SIG-M5 treated with dmso at 0.1 percent for 504 hours (cell line): ENCODE measurements at regions not wholly inside any gene's neighbourhood (a gene's known extent, or its start where the extent isn't known, plus 50 kb on each side); places are given as distances from the start of the nearest gene placed in this dataset.
A peak's percentile ranks its signal among the peaks of the same experiment; 100 is the strongest.

Experiments used
- DNase-seq: peaks from one replicate; lab custom pipeline; 2025; ENCODE audit not compliant: unreplicated experiment; lab: John Stamatoyannopoulos, UW

DNA sequence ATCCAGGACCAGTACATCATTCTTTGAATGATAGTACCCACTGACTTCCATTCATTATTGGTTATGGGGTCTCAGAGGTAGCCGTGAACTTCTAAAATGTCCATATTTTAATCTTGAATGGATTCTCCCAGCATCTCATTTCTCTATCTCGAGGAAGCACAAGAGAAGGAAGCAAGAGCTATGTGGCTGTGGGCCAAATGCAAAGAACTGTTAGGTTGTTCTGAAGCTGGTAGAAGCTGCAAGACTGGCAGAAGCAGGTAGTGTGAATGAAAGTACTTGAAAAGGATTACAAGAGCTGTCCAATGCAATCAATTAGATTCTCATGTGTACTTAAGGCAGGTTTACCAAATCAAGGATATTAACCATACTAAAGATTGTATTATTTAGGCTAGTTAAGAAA lies 1131.8 kb downstream of the GRIK2 start:
- no peak for DNase-seq

DNA sequence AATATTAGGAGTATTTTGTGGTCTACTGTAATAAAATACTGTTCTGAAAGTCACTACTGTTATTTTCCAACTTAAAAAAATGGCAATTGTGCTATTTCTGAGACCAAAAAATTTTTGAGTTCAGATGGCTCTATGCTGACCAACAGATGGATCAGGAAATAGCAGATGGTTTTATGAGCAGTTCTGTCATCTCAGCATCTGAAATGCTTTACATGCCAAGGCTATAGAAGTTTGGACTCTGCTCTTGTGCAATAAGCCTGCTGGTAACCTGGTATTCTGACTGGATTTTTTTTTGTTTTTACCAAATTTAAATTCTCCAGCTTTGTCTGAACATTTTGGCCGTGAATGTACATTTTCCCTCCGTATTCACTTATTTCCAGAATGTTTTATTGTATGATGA lies 1127.5 kb downstream of the GRIK2 start:
- no peak for DNase-seq

DNA sequence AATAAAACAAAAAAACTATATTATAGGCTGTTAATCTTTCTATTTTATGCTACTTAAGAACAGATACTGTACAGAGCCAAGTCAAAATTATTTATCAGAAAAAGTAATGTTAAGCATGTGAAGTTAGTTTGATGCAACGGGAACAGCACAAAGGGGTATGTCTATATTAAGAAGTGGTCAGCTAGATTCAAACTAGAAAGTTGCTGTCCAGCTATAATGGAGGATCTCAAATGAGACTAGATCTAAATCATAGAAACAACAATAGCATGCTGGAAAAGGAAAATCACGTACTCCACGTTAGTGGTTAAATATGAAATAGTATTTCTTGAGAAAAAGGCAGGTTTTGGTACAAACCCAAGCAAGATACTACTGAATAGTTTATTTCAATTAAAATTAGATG lies 1124.0 kb downstream of the GRIK2 start:
- no peak for DNase-seq

DNA sequence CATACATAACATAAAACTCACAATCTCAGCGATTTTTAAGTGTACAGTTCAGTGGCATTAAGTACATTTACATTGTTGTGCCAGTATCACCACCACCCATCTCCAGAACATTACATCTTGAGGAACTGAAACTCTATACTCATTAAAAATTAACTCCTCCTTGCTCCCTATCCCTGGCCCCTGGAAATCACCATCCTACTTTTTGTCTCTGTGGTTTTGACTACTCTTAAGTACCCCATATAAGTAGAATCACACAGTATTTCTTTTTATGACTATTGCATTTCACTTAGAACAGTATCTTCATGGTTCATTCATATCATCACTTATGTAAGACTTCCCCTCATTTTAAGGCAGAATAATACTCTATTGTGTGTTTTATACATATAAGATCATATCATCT lies 1108.1 kb downstream of the GRIK2 start:
- DNase-seq: no peak

DNA sequence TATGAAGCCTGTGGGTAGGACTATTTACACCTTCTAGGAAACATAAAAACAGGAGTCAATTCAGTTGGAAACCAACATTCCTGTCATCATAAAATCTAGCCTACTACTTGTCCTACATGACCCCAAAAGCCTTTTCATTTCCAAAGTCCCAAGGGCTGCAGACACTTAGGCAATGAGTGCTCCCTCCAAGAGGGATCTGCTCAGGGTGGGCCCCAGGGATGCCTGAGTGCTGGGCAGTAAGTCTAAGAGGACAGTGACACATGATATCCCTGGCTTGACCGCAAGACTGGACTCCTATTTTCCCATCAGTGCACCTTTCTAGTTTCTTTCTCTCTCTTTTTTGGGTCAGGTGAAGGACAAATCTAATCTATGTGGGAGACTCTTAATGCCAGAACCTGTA lies 1101.3 kb downstream of the GRIK2 start:
- DNase-seq: no peak

DNA sequence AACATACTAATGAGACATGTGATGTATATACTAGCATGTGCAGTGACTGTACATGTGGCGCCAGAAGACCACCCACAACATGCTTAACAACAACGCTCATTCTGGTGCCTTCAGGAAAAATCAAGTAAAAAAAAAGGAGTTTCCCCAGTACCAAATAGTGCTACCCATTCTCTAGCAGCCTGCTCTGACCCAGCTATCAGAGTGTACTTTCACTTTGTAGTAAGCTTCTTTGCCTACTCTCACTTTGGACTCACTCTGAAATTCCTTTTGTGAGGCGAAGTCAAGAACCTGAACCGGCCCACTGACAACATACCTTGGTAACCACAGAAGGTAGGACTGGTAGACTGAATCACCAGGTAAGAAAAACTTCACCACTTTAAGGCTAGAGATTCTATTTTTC lies 1100.0 kb downstream of the GRIK2 start:
- no peak for DNase-seq

DNA sequence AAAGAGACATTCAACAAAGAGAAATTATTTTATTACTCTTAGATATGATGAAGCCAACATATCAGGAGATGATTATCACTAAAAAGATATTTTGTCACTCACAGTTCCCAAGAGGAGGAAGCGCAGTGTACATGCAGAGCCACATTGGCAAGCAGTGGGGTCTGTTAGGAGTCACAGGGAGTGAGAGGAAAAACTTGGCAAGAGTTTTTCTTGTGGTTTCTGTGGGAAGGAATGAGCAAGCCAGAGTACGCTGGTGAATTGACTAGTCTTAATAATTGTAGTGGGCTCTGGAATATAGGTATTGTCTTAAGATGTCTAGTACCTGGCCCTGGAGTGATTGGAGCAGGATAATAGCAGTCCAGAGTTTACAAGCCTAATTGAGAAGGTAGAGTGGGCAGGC lies 1095.2 kb downstream of the GRIK2 start:
- no peak for DNase-seq

DNA sequence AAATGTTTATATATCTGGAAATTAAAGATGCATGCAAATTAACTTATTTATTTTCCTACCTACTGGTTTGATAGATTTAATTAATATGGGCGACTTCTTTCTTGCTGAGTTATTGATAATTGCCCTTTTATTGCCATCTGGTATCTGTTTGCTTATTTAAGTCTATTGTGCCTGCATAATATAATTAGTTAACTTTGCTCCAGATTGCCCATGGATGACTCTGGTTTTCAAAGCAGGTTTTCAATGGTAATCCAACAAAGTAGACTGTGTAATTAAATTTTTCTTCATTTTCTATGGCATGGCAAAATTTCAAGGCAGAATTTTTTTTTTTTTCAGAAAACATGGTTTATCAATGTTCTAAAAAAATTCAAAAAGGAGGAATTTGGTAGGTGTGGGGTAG lies 1092.0 kb downstream of the GRIK2 start:
- DNase-seq: no peak

DNA sequence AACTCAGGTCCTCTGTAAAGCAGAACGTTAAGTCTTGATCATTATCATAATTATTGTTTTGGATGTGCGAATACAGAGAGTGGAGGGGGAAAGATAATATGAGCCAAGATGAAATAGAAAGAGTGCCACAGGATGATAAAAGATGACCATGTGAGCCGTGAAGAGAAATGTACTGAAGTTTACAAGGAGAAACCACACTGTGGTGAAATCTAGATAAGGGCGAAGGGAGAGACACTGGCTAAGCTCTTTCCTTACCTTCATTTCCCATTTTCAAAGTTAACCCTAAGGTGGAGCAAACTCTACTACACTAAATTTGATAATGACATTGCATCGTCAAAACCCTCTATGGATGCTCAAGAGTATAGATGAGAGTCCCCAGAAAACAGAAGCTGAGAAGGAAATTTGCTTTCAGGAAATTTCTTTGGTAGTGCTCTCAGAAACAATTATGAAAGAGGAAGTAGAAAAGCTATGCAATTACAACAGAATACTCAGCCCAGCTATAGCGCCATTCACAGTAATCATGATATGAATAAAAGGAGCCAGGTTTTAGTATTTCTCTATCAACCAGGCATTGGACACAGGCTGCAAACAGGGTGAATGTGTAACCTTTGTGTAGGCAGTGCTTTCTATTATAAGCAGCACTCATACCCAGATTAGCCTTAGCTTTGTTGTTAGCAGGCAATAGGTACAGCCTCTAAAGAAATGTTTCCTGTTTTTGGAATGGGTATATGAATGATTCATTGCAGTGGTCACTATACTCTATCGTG lies 1080.7 kb downstream of the GRIK2 start:
- peak; percentile 76 for DNase-seq

DNA sequence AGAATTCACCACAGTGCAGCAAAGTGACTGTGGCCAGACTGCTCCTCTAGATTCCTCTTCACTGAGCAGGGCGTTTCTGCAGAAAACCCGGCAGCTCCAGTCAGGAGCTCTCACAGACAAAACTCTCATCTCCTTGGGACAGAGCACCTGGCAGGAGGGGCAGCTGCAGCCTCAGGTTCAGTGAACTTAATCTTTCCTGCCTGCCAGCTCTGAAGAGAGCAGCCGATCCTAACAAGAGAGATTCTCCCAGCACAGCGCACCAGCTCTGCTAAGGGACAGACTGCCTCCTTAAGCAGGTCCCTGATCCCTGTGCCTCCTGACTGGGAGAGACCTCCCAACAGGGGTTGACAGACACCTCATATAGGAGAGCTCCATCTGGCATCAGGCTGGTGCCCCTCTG lies 1065.5 kb downstream of the GRIK2 start:
- no peak for DNase-seq

DNA sequence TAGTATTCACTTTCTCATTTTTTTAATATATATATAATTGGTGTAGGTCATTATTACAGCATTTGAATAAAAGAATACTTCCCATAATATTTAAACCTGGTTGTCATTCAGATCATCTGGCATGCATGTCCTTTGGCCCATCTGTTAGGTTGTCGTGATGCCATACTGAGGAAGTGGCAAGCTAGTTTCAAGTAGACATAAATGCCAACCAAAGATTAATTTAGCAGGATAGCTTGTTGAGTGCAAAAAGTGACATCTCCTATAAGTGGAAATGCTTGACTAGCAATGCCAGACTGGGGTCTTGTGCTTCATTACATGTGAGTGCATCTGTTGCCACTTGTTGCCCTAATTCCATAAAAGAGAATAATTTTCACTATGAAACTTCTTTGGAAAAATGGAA lies 1044.7 kb downstream of the GRIK2 start:
- DNase-seq: no peak

DNA sequence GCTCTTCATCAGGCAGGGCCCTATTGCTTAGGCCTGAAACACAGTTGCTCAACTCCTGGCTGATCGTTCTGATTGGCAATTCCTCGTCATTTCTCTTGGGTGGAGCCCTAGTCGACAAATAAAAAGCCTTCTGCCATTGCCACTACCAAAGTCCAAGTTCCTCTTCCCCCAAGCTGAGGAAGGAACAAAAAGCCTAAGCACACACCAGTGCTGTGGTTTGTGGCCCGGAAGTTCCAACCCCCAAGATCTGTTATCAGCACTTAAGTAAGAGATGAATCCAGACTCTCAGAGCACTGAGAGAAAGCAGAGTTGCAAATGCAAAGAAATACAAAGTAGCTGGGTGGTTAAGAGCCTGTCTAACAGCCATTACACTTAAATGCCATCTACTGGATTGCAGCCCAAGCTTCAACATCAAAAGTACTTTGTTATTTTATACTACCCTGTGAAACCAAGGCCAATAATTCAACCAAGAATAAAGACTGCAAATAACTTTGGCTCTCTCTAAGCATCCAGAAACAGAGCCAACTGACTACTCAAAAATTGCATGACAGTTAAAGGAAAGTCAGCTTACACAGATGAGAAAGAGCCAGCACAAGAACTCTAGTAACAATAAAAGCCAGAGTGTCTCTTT lies 1024.0 kb downstream of the GRIK2 start:
- DNase-seq: peak; percentile 26

DNA sequence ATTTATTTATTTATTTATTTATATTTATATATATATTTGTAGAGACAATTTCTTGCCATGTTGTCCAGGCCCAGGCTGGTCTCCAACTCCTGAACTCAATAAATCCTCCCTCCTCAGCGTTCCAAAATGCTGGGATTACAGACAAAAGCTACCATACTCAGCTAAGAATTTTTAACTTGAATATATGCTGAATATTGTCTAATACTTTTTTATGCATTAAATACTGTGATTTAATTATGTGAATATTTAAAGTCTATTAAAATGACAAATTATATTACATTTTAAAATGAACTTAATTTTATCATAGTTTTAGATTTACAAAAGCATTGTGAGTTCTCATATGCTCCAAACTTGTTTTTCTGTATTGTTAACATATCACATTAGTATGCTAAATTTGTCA lies 1022.4 kb downstream of the GRIK2 start:
- DNase-seq: no peak

DNA sequence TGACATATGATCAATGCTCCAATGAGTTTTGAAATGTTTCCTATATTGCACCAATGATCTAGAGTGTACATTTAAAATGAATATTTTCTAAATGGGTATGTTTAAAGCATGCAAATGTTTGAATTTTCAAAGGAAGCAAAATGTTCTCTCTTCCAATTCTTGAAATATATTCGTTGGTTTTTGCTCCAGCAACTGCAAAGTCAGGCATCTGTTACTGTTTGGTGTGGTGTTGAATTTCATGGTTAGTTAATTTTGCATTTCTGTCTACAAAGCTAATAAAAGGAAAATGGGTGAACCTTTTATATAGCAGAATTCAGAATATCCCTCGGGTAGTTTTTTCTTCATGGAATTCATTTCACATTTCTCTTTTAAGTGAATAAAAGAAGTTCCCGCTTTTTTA lies 1018.3 kb downstream of the GRIK2 start:
- no peak for DNase-seq

DNA sequence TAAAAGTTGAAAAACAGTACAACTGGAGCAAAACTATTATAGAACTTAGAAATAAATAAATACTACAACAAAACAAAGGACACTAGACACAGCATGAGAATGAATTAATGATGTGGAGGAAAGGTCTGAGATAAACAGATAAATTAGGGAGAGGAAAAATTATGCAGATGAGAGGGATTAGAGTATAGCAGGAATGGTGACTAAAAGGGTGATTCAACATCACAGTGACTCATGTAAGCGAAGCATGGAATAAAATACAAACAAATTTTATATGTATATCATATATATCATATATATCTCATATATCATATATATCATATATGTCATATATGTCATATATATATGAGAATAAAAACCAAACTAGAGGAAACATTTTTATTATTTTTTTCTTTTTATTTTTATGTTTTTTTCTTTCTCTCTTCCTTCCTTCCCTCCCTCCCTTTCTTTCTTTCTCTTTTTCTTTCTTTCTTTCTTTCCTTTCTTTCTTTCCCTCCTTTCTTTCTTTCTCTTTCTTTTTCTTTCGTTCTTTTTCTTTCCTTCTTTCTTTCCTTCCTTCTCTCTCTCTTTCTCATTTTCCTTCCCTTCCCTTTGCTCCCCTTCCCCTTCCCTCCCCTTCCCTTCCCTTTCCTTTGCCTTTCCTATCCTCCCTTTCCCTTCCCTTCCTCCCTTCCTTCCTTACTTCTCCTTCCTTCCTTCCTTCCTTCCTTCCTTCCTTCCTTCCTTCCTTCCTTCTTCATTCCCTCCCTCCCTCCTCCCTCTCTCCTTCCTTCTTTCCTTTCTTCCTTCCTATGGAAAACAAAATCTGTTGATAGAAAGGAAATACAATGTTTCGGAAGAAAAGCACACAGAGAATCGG lies 1014.6 kb downstream of the GRIK2 start:
- DNase-seq: no peak

DNA sequence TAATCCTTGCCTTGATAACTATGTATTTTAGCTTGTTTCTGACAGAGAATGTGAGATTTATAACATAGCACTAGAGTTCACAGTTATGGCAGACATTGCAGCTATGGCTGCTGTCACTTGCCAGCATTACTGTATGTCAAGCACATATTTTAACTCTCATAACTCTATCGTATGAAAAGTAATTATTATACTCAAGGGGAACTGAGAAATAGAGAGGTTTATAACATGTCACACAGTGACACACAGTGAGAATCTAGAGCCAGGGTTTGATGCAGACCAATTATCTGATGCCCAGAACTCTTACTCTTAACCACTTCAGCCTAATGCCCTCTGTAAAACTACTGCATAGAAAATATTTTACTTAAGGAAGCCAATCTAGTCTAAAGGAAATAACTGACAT lies 1012.4 kb downstream of the GRIK2 start:
- DNase-seq: no peak

DNA sequence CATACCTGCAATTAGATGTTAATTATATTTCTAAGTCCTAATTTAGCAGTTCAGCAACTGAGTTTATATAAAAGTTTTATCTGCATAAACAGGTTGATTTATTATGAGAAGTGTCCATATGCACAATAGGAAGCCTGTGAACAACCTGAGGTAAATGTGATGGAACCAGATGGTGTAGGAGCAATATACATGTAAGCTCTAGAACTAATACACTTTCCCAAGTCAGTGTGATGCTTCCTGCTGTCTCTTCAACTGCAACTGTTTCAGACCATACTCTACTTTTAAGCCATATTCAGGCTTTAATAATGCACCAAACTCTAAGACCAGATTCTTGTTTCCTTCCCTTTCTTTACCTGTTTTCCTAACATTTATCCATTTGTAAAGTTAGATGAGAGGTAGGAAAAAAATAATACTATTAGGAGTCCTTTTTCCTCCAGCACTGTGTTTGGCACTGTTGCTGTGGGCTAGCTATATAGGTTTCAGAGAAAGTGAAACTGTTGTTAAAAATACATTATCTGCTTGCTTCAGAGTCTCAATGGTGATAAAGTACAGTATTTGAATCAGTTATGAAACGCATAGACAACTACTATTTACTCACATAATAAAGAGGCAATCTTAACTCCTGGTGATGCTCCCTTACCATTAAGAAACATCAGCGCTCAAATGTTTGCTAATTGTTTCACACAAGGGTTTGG lies 1009.3 kb downstream of the GRIK2 start:
- DNase-seq: no peak

DNA sequence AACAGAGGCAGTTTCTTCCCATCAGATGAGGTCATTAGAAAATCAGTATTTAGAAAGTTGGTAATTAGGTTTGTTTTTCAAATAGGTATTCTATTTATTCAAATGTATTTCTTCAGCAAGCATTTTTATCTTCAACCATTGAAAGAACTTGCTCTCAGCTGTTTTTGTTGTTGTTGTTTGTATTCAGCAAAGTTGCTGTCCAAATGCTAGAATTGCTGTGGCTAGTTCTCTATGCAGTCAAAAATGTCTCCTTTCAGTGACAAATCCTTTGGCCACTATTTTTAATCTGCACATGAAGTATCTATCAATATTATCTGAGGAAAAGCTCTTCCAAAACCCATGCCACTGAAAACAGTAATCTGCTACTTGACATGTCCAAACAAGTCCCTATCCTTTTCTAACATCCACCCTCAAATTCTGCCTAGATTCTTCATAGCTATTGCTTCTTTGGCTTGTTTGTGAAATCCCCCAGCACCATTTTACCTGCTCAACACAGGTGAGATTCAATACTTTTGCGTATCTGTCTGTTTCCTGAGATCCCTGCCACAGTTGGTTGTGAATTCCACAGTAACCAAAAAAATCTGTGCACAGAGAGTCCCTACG lies 1005.4 kb downstream of the GRIK2 start:
- no peak for DNase-seq

DNA sequence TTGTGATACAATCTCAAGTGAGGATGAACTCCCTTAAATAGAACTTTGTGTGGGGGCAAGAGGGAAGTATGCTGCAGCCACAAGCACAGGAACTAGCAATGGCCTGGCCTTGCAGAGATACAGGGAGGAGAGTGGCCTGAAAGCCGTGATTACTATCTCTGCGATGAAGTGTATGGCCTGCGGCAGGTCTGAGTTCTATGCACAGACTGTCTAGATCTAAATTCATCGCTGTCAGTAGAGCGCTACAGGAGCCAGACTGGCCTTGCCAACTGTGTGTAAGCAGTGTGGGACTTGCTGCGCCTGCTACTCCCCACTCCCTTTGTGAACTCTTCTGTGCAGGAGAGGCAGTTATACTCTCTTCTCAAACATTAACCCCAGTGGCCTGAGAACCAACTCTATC lies 997.0 kb downstream of the GRIK2 start:
- DNase-seq: no peak

DNA sequence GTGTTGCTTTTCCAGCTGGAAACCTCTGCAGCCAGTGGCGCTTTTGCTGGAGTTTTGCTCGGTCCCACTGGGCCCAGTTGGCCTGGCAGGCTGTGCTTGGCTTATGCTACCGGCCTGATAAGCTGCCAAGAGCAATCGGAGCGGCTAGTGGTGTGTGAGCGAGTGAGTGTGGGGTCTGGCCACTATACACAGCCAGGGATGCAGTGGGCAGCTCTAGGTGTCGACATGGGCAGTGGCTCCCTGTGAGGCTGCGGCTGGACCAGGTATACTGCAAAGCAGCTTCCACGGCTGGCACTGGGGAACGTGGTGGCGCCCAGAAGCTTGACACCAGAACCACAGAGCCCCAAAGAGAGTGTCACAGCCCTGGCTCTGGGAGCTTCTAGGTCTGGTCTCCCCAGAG lies 996.5 kb downstream of the GRIK2 start:
- DNase-seq: no peak
